ENCODE measurements at regions not wholly inside any gene's neighbourhood (a gene's known extent, or its start where the extent isn't known, plus 50 kb on each side); places are given as distances from the start of the nearest gene placed in this dataset.
"Not testable (repeated sequence)": the region's sequence is repeated elsewhere in the genome, so short reads cannot be mapped to it uniquely, and the experiment has no call there.

DNA sequence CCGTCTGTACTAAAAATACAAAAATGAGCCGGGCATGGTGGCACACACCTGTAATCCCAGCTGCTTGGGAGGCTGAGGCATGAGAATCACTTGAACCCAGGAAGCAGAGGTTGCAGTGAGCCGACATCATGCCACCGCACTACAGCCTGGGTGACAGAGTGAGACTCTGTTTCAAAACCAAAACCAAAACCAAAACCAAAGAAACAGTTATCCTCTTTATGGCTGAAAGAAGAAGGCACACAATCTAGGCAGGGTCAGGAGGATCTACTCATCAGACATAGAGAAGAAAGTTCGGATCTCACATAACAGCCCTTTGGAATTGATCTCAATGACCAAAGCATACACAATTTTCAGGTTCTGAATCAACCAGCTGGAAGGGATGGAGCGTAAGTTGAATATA lies 411.3 kb upstream of the SLC35B3 start:
- DNase-seq = not testable (repeated sequence)

DNA sequence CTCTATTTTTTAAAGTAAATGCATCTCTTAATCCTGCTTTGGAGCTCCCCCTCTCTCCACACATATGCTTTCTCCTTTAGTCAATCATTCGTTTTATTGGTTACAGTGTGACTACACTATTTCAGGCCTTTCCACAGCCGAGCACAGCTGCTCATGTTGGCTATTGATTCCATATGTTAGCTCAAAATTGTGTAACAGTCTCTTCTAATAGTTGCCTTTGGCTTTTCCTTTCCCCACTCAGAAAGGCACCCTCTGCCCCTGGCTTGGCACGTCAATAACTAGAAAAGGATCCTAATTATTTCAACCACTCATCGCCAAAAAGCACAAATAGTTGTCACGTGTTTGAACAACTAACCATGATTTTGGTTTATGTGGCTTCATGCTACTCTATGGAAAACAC lies 410.3 kb upstream of the SLC35B3 start:
- DNase-seq = no peak

DNA sequence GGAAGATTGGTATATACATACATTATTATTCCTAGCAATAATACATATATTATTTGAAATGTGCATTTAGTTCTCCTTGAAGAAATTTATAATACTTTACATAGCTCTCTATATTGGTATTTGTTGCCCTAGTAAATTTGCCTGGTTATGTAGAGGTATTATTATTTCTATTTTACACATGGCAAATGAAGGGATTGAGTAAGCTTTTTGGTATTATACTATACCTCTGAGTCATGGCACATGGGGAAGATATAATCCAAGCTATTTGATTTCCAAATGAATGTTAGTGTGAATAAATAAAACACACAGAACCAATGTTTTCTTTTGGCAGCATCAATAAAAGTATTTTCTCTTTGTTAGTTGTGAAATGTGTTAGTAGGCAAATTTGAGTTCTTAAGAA lies 409.6 kb upstream of the SLC35B3 start:
- DNase-seq = no peak

DNA sequence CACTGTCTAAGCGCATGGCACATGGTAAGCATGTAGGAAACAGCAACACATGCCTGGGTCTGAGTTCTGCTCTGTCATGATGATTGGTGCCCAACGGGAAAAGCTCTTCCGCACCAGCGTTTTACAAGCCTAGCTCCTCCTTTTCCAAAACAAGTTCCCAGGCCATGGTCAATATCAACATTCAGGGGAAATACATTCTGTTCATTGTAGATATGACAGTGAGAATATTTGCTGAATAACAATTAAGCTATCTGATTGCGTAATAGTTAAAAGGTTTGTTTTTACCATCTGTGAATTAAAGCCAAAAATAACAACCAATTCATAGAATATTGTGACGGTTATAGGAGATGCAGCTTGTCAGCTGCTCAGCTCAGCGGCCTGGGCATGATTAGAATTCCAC lies 404.3 kb upstream of the SLC35B3 start:
- DNase-seq = no peak

DNA sequence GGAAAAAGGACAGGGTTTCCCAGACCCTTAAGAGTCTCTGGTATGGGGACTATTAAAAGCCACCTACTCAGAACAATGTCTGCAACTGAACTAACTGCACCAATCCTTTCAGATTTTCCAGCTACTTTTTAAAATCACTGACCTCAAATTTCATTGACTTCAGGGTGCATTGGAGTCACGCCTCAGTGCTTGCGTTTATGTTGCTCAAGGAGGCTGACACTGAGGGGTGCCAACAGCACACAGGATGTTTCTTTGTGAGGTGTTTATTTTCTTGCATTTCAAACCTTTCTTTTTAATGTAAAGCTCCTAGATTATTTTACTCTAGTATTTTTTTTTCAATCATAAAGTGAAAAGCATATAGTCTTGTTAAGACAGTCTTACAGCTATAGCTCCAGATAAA lies 402.0 kb upstream of the SLC35B3 start:
- DNase-seq = no peak

DNA sequence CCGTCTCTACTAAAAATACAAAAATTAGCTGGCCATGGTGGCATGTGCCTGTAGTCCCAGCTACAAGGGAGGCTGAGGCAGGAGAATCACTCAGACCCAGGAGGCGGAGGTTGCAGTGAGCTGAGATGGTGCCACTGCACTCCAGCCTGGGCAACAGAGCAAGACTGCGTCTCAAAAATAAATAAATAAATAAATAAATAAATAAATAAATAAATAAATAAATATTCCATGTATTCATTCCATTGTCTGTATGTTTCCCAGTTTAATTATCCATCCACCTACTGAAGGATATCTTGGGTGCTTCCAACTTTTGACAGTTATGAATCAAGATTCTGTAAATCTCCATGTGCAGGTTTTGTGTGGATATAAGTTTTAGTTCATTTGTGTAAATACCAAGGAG lies 397.4 kb upstream of the SLC35B3 start:
- not testable (repeated sequence) for DNase-seq

DNA sequence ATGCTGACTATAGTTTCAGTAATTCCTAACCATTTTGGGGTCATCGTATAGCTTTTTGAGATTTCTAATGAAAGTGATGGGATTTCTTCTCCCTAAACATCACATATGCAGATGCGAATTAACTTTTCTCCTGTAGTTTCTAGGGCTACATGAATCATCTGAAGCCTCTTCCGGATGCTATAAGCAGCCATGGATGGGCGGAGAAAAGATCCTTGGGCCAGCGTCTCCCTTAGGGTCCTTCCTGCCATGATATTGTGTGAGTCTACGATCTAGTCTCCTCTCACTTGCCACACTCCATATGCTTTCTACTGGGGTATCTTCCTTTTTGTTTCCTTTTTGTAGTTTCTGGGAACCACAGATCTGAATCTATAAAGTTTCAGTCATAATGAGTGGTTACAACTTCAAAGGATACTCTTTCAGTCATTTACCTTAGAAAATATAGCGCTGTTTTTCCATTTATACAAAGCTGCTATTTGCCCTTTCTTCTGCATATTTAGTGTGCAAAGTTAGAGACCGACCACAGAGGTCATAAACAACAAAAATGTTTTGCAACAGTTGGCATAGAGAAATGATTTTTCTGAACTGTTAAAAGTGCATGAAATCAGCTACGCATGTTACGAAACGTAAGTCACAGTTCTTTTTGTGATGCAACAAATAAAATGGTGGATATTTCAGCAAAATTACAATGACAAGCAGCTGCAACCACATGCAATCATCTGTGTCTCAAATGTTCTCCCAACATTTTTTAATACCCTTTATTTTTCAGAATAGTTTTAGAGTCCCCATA lies 396.2 kb upstream of the SLC35B3 start:
- no peak for DNase-seq

DNA sequence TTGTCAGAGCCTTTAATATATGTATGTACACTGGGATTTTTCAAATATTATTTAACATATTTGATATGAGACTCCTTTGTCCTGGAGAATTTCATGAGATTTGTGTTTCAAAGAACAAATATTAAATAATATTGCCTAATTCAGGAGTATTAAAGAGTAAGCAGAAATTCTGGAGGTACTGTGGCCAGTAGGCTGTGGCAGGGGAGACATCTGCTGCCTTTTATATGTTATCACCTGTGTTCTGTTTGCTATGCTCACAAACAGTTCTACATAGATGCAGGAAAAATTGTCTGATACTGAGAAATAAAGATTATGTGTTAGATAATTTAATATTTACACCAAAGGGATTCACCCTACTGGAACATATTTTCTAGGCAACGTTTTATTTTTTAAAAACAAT lies 395.4 kb upstream of the SLC35B3 start:
- DNase-seq = no peak

DNA sequence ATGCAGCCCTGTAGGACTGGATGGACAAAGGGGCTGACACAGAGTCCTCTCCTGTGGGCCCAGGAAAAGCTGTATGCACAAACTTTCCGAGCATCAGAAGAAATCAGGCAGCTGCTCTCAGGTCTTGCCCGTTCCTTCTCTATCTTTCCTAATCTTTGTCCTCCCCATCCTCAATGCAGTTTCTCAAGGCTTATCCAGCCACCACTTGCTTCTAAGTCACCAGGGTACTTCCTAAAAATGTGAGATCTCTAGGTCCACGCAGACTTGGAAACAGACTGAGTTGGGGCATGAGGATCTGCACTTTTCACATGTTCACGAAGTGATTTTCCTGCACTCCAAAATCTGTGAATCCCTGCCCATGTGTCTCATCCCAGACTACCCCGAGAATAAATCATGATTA lies 394.5 kb upstream of the SLC35B3 start:
- DNase-seq = no peak

DNA sequence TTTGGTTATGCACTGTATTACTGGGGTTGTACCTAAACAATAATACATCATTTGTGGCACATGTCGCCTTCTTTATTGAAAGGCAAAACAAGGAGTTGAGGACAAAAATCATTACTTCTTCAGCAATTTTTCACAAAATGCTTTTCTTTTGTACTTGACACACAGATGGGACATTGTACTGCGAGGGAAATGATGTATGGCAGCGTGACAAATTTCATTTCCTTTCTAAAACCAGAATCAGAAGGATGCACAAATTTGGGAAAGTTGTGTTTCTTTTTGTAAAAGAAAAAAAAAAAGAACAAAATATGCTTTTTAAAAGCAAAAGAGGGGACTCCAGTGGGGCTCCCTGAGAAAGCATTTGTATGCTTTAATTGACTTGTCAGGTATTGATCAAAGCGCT lies 394.0 kb upstream of the SLC35B3 start:
- no peak for DNase-seq

DNA sequence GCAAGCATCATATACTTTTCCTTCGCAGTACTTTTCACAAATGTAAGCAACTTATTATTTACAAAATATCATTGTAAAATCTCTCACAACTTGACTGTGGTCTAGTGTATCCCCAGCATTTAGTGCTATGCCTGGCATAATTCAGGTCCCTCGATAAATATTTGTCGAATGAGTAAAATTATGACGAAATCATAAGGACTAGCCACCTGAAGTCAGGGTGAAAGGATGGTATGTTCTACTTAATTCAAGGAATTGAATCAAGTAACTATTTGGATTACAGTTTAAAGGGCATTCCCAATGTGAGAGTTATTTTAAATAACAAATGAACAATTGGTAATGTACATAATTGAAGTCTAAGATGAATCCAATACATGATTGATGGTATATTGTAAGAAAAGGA lies 393.0 kb upstream of the SLC35B3 start:
- no peak for DNase-seq

DNA sequence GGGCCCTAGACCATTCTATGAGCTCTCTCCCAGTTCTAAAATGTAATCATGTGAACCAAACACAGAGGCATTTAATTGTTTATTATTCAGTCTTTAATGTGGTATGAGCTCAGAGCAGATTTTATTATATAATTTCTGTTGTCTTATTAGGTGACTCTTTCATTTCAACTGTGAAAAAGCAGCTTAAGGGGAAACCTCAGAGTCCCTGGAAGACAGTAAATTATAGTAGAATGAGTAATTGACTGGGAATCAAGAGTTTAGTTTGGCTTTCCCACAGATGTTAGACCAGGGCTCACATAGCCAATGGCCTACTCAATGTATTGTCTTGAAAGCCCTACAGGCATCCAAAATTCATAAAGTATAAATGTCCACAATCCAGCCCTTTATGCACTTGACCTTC lies 390.4 kb upstream of the SLC35B3 start:
- DNase-seq = no peak

DNA sequence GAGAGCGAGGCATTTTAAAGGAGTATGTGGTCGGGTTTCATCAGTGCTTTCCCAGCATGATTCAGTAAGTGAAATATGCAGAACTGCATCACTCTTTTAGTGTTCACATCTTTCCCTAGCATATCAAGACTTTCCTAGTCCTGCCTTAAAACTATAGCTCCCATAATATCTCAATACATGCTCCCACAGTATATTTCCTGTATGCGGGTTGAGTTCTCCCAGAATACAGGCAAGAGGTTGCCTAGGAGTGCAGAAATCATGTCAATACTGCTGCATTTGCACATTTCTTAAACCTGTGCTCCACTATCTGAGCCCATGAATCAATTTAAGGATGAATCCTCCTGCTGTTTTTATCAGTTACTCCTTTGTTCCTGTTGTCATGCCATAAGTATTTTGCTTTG lies 386.6 kb upstream of the SLC35B3 start:
- DNase-seq = no peak

DNA sequence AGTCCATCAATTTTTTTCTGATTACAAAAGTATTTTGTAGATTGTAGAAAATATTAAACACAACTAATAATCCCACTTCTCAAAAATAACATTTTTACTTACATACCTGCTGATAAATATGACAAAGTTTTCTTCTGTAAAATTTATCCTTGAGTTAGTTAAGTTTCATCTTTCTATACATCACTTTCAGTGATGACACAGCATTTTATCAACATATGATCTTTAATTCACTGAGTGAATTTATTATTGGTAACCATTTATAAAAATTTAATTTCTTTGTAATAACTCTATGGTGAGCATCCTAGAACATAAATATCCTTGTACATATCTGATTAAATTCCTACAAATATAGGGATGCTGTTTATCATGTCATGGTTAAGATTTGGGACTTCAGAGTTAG lies 385.0 kb upstream of the SLC35B3 start:
- no peak for DNase-seq

DNA sequence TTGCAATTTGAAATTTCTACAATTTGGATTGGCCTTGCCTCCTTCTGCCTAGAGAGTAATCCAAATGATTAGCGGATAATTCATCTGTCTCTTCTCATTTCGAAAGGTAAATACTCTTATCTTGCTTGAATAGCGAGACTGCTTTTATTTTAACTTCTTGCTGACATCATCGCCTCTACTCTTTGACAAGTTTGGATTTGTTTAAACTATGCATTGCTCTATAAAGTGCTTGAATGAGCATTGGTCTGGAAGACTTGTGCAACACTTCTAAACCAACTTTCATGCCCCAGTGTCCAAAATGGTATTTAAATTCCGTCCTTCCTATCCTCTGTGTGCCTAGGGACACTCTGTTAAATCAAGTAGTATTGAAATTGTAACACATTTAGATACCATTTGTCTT lies 384.1 kb upstream of the SLC35B3 start:
- DNase-seq = no peak

DNA sequence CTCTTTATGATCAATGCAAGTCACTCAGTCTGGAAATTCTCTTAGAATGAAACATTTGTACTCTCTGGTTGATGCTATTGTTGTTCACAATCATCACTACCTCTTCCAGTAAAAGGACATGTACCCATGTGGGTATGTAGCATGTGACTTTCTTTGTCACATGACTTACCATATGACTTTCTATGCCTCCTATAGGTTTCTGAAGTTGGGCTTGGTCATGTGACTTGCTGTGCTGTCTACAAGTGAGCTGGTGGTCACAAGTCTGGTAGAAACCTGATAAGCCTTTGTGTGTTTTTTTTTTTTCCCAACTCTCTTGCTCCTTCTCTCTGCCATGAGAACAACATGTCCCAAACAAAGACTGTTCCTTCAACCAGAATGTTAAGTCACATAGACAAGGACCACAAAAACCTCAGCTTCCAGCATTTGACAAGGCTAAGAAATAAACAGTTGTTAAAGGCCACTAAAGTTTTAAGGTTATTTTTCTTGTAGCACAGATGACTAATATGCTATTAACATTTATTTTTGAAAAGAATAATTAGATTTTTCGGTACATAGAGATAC lies 379.2 kb upstream of the SLC35B3 start:
- DNase-seq = no peak

DNA sequence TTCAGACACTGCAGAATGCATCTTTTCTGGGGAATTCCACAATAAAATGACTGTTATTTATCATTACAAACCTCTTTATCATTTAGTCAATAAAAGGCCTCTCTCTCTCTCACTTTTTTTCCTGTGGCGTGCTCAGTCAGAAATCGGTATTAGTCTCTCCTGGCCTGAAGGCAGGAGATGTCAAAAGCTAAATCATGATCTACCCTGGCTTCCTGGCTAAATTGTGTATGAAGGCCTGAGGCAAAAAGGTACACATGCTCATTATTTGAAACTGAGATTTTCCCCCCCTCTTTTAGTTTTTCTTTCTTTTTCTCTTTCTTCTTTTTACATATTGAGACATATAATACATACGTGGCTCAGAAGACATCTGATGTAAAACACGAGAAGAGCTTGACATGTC lies 375.0 kb upstream of the SLC35B3 start:
- DNase-seq = no peak

DNA sequence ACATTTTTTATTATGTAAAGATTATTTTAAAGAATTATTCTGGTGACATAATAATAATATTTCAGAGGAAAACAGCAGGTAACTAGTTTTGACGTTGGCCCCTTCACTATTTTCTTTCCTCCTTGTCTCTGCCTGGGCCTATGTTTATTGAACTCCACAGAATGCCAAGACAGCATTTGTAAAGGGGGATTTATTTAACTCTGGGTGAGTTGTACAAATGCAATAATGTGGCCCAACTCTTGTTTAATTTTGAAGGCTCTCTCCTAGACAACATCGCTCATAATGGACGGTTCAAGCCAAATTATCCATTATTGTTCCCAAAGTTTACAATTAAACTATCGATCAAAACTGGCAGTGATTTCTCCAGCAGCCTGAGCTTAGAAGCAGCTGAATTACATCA lies 374.3 kb upstream of the SLC35B3 start:
- no peak for DNase-seq

DNA sequence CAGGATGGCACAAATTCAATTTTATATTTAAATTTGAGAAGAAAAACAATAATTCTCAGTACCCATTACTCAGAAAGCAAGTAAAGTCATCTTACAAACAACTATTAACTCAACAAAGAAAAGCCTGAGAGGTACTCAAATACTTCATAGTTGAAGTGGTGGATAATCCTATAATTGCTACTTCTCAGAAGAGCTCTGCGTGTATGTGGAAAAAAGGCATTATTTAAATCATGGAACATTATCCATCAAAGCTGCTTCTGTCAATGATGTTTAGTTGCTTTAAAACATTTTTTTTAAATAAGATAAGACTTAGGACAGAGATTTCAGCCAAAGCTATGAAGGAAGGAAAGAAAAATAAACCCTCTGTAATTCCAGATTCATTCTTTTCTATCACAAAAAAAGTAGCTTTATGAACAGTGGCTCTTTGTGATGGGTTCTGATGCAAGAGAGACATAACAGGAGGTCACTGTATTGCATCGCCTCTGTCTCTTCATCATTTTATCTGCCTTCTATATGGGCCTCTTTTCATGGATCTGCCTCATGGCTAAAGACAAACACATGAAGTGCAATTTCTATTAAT lies 367.9 kb upstream of the SLC35B3 start:
- no peak for DNase-seq

DNA sequence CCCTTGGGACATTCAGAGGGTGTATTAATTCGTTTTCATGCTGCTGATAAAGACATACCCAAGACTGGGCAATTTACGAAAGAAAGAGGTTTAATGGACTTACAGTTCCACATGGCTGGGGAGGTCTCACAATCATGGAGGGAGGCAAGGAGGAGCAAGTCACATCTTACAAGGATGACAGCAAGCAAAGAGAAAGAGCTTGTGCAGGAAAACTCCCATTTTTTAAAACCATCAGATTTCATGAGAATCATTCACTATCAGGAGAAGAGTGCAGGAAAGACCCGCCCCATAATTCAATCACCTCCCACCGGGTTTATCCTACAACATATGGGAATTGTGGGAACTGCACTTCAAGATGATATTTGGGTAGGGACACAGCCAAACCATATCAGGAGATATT lies 367.1 kb upstream of the SLC35B3 start:
- DNase-seq = not testable (repeated sequence)

DNA sequence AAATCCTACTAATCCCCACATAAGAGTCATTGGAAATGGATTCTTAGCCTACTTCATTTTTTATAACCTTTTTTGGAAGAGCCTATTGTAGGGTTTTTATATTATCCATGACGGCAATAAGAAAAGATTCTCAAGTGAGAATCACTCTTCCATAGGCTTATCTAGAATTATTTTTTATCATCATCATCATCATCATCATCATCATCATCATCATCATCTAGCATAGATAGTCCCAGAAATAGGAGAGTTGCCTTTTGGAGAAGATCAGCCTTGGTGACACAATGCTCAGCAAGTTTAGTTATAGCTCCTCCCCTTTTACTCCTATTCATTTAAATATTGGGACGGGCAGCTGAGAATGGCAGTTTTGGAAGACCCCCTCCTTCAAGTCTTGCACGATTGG lies 359.1 kb upstream of the SLC35B3 start:
- DNase-seq = no peak

DNA sequence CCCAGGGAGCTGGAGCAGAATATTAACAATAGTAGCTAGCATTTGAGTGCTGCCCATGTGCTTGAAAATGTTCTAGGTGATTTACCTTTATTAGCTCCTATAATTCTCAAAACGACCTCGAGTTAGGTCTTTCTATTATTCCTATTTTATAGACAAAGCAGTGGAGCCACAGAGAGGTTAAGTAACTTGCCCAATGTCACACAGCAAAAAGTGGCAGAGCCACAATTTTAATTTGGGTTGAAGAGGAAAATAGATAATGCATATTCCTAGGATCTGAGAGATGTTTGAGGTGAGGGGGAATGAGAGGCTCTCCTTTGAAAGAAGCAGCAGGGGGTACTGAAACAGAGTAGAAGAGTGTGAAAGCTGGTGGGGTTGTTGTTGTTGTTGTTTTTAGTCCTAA lies 354.5 kb upstream of the SLC35B3 start:
- no peak for DNase-seq

DNA sequence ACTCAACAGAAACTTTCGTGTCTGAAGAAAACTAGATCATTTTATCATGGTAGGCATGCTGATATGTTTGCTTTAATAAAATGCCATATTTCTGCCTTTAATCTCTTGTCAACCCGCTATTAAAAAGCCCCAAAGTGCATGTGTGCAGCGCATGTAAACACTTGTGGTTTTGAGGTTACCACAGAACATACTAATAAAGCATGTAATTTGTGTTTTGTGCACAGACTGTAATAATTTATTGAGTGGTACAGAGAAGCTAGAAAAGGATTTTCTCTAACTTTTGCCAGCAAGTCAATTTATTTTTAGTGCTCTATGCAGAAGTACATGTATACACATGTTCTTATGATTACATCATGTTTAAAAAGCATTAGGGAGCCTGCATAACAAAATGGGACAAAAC lies 349.9 kb upstream of the SLC35B3 start:
- no peak for DNase-seq

DNA sequence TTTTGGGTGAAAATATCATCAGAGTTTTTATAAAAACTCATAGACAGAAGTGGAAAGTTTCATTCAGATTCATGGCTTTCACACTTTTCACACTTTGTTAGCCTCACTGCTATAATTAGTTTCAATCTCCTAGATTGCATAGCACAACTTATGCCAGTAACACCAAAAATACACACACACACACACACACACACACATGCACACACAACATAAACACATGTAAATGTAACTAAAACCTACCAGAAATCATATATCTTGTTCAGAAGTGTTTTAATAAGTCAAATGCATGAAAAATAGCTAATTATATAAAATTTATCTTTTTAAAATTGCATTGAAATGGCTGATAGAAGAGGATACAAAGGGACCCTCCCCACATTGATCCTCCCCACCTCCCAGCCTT lies 347.8 kb upstream of the SLC35B3 start:
- no peak for DNase-seq

DNA sequence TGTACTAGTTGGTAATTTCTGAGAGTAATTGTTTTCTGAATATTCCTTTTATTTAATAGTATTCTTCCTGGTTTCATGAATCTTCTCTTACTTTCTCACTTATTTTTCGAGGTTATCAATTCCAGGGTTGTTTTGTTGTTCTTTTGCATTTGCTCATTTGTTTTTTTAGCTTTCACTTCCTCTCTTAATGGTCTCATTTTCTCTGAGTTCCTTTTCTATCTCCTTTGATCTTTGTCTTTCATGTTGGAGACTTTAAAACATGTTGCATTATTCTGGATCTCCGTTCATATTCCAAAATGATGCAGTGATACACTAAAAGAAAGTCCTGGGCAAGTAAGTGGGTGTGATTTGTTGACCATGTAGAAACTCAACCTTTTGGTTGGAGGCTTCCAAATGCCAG lies 345.3 kb upstream of the SLC35B3 start:
- DNase-seq = no peak
